Vagina (tissue), 2 donors: ENCODE measurements at regions not wholly inside any gene's neighbourhood (a gene's known extent, or its start where the extent isn't known, plus 50 kb on each side); places are given as distances from the start of the nearest gene placed in this dataset.

Experiments
- DNase-seq, 2 donors: peaks; one replicate each; pipeline ENCODE4 v3.0.0-alpha.2; 2017; ENCODE audit errors: extremely low spot score in 2 of 2
- H3K27ac ChIP-seq: fragments of 200-600 bp; sonication (generic); one replicate; pipeline ENCODE4 v1.5.1; 2019
- H3K27me3 ChIP-seq: fragments of 200-600 bp; sonication (generic); one replicate; pipeline ENCODE4 v1.5.1; 2019
- H3K36me3 ChIP-seq, 2 donors: fragments of 200-600 bp; sonication (generic); one replicate each; pipeline ENCODE4 v1.5.1; 2017 to 2019
- H3K4me1 ChIP-seq: fragments of 200-600 bp; sonication (generic); one replicate; pipeline ENCODE4 v1.5.1; 2019
- H3K4me3 ChIP-seq, 2 donors: fragments of 200-600 bp; sonication (generic); 1 replicate in 1 of 2; 2 replicates in 1 of 2; pipeline ENCODE4 v1.5.1; 2016 to 2019
- H3K9me3 ChIP-seq: fragments of 200-600 bp; sonication (generic); one replicate; pipeline ENCODE4 v1.5.1; 2019
- CTCF ChIP-seq, 3 experiments: fragments of 450-650 bp in 2 of 3; fragments of 200-600 bp in 1 of 3; sonication (generic) in 1 of 3; IDR thresholded peaks; one replicate each; pipeline ENCODE4 v1.5.1; 2017 to 2019; ENCODE audit warnings: antibody characterized with exemption in 3 of 3, mild to moderate bottlenecking in 2 of 3, moderate library complexity in 2 of 3
- POLR2A ChIP-seq, 2 donors: fragments of 450-650 bp; IDR thresholded peaks; one replicate each; pipeline ENCODE4 v1.6.1; 2017; ENCODE audit warnings: antibody characterized with exemption in 2 of 2, mild to moderate bottlenecking in 2 of 2, moderate library complexity in 2 of 2
- POLR2AphosphoS5 ChIP-seq, 2 donors: sonication (generic); formaldehyde crosslinking; IDR thresholded peaks; one replicate each; pipeline ENCODE4 v1.9.0; 2017; ENCODE audit warnings: antibody characterized with exemption in 2 of 2, mild to moderate bottlenecking in 2 of 2, low read depth in 1 of 2; ENCODE audit not compliant: insufficient read depth in 1 of 2
- intact Hi-C: fragments of 100-400 bp; cut with DNase I; formaldehyde crosslinking; loops from one replicate; pipeline ENCODE4 v1.15.1; 2023

DNA sequence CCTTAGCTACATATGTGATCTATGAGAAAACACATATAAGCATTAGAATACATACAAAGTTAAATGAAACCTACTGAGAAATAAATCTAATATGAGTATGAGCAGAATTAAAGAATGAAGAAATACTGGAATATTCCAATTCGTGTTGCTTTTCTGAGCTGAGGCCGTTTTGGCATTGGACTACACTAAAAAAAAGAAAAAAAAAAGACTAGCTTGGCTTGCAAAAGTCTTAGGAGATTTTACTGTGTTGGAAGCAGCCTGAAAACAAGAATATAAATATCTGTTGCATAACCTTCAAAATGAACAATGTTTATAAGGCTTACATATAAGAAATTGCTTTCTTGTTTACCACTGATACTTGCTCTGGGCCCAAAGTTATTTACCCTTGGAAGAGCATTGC lies 562.8 kb downstream of the TMEM182 start:
- H3K9me3 ChIP-seq: no peaks in the 10 kb centered on the region
- TF ChIP-seq CTCF (IDR thresholded peaks at IDR 0.05) (no peak), POLR2A (IDR thresholded peaks at IDR 0.05) (no peak), POLR2AphosphoS5 (IDR thresholded peaks at IDR 0.05; ENCODE audit: insufficient read depth in 1 of 2, low read depth in 1 of 2) (no peak)
- intact Hi-C loops: no loop called here

DNA sequence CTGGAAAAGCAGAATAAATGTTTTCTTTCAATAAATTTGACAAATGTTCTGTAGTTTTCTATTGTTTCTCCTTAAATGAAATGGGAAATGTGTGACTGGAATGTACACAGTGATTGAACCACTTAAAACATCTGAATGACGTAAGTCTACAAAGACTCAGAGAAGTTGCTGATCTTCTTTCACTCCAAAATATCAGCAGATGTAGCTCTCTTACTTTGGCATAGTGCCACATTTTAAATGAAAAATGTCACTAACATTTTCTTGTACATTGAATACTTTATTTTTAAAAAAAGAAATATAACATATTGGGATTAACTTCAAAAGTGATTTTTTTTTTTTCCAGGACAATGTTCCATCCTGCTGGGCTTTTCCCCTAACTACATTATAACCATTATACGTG lies 565.6 kb downstream of the TMEM182 start:
- Histone ChIP-seq H3K4me3 (no peak overlapping the region), H3K36me3 (no peaks in the 10 kb centered on the region), H3K27me3 (no peaks in the 10 kb centered on the region), H3K4me1 (no peaks in the 10 kb centered on the region), H3K9me3 (no peaks in the 10 kb centered on the region), H3K27ac (no peak overlapping the region)
- TF ChIP-seq POLR2A (IDR thresholded peaks at IDR 0.05) (no peak), POLR2AphosphoS5 (IDR thresholded peaks at IDR 0.05; ENCODE audit: insufficient read depth in 1 of 2, low read depth in 1 of 2) (no peak), CTCF (IDR thresholded peaks at IDR 0.05) (no peak)
- intact Hi-C loops: no loop called here
- no peak for DNase-seq

More for the DNA sequence above, 562.8 kb downstream of the TMEM182 start:
- no peak for DNase-seq
- H3K27ac ChIP-seq: no peak overlapping the region
- no peaks in the 10 kb centered on the region for H3K27me3 ChIP-seq
- H3K4me1 ChIP-seq: no peaks in the 10 kb centered on the region
- no peak overlapping the region for H3K4me3 ChIP-seq
- no peaks in the 10 kb centered on the region for H3K36me3 ChIP-seq

DNA sequence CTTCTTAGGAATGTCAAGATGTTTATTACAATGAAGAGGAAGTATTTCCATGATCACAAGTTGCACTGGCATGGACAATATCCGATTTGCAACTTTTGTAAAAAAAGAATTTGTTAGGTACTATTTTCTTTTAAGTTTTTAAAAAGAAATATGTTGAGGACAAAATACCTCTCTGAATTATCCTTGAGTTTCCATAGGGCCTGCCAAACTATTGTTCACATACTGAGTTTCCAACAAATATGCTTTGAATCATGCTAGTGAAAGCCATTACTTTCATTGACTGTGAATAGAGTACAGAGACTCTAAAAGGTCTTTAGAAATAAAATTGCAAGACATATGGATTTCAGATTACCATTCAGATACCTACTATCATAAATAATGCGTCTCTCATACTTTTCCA lies 566.1 kb downstream of the TMEM182 start:
- no peaks in the 10 kb centered on the region for H3K27me3 ChIP-seq

GRCh38 chr2:103335403-103335802 lies 573.6 kb downstream of the TMEM182 start:
- Histone ChIP-seq H3K4me1 (no peaks in the 10 kb centered on the region), H3K9me3 (no peaks in the 10 kb centered on the region), H3K4me3 (no peak overlapping the region), H3K27me3 (no peaks in the 10 kb centered on the region), H3K36me3 (no peaks in the 10 kb centered on the region), H3K27ac (no peak overlapping the region)
- TF ChIP-seq POLR2A (IDR thresholded peaks at IDR 0.05) (no peak), CTCF (IDR thresholded peaks at IDR 0.05) (no peak), POLR2AphosphoS5 (IDR thresholded peaks at IDR 0.05; ENCODE audit: insufficient read depth in 1 of 2, low read depth in 1 of 2) (no peak)
- no peak for DNase-seq
- intact Hi-C loops: no loop called here

More for the DNA sequence above, 566.1 kb downstream of the TMEM182 start:
- no peak overlapping the region for H3K27ac ChIP-seq
- no peaks in the 10 kb centered on the region for H3K36me3 ChIP-seq
- H3K9me3 ChIP-seq: no peaks in the 10 kb centered on the region
- H3K4me1 ChIP-seq: no peaks in the 10 kb centered on the region
- DNase-seq: no peak
- H3K4me3 ChIP-seq: no peak overlapping the region
- intact Hi-C loops: no loop called here
- TF ChIP-seq POLR2AphosphoS5 (IDR thresholded peaks at IDR 0.05; ENCODE audit: insufficient read depth in 1 of 2, low read depth in 1 of 2) (no peak), CTCF (IDR thresholded peaks at IDR 0.05) (no peak), POLR2A (IDR thresholded peaks at IDR 0.05) (no peak)

DNA sequence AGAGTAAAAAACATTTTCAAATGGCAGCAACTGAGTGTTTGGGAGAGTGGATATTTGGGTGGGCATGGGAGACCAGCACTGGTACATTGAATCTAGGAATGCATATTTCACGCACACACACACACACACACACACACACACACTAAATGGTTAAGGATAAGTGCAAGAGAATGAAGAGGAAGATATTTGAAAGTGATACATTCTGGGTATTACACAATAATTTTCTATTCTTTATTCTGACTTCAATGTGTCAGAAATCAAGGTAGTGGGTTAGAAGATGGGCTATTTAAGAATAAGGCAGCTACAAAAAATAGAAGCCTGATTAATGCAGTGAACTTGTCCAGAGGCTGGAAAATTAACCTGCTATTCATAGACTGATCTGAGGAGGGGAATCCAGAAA lies 577.0 kb downstream of the TMEM182 start:
- H3K27me3 ChIP-seq: no peaks in the 10 kb centered on the region
- H3K4me1 ChIP-seq: no peaks in the 10 kb centered on the region
- H3K4me3 ChIP-seq: no peak overlapping the region
- TF ChIP-seq POLR2A (IDR thresholded peaks at IDR 0.05) (no peak), CTCF (IDR thresholded peaks at IDR 0.05) (no peak), POLR2AphosphoS5 (IDR thresholded peaks at IDR 0.05; ENCODE audit: insufficient read depth in 1 of 2, low read depth in 1 of 2) (no peak)
- no peaks in the 10 kb centered on the region for H3K36me3 ChIP-seq
- H3K9me3 ChIP-seq: no peaks in the 10 kb centered on the region
- intact Hi-C loops: no loop called here
- H3K27ac ChIP-seq: no peak overlapping the region
- DNase-seq: no peak
